Fibroblast of villous mesenchyme (primary cell): ENCODE measurements at regions not wholly inside any gene's neighbourhood (a gene's known extent, or its start where the extent isn't known, plus 50 kb on each side); places are given as distances from the start of the nearest gene placed in this dataset.

ENCODE experiments used
- DNase-seq: peaks from one replicate; pipeline ENCODE4 v3.0.0-alpha.2; 2010; ENCODE audit warnings: low read depth
- H3K4me3 ChIP-seq: 2 replicates; pipeline ENCODE4 v1.5.1; 2011; ENCODE audit warnings: low read depth, mild to moderate bottlenecking, low read length
- TF ChIP-seq, protein P1 (sequence below): IDR thresholded peaks from 2 replicates; pipeline ENCODE4 v1.5.1; 2012; ENCODE audit warnings: low read depth, mild to moderate bottlenecking, low read length; ENCODE audit not compliant: insufficient read depth

- TF ChIP-seq, protein P1, sequence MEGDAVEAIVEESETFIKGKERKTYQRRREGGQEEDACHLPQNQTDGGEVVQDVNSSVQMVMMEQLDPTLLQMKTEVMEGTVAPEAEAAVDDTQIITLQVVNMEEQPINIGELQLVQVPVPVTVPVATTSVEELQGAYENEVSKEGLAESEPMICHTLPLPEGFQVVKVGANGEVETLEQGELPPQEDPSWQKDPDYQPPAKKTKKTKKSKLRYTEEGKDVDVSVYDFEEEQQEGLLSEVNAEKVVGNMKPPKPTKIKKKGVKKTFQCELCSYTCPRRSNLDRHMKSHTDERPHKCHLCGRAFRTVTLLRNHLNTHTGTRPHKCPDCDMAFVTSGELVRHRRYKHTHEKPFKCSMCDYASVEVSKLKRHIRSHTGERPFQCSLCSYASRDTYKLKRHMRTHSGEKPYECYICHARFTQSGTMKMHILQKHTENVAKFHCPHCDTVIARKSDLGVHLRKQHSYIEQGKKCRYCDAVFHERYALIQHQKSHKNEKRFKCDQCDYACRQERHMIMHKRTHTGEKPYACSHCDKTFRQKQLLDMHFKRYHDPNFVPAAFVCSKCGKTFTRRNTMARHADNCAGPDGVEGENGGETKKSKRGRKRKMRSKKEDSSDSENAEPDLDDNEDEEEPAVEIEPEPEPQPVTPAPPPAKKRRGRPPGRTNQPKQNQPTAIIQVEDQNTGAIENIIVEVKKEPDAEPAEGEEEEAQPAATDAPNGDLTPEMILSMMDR: no peak
- no peak overlapping the region for H3K4me3 ChIP-seq
- no peak for DNase-seq
These were observed 77.6 kb upstream of the RTL6 start for GRCh38 chr22:44575381-44576268.

- DNase-seq: no peak
- TF ChIP-seq, protein P1: no peak
- no peak overlapping the region for H3K4me3 ChIP-seq
These were observed 76.8 kb upstream of the RTL6 start for GRCh38 chr22:44574640-44575380.

GRCh38 chr22:44574057-44574639, 76.1 kb upstream of the RTL6 start:
- TF ChIP-seq, protein P1: no peak
- H3K4me3 ChIP-seq: no peak overlapping the region
- peak; percentile 18 for DNase-seq

GRCh38 chr22:44573451-44573850, 75.4 kb upstream of the RTL6 start:
- no peak overlapping the region for H3K4me3 ChIP-seq
- TF ChIP-seq, protein P1: no peak
- no peak for DNase-seq

DNA sequence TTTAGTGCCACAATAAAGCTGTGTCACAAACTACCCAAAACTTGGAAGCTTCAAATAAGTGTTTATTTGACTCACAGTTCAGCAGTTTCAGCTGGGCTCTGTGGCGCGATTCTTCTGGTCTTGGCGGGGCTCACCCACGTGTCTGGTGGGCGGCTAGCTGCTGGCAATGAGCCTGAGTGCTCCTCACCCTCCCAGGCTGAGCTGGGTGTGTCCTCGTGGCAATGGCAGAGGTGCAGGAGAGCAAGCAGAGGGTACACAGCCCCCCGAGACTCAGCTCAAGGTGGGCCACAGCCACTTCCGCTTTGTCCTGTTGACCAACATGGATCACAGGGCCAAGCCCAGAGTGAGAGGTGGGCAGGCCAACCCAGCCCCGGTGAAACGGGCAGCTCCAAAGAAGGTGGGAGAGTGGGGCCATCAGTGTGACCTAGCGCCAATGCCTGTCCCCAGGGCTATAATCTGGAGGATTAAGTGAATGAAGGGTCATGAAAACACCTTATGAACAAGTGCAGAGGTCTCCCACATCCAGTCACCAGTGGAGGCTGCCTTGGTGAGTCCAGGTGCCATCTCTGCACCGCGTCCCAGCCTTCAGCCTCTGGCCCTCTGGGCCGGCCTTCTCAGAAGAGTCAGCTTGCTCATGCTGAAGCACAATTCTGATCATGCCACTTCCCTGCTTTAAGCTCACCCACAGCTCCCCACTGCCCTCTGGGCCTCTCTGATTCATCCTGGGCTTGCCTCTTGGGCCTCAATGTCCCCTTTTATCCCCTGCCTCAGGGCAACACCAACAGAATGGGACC, 74.6 kb upstream of the RTL6 start:
- TF ChIP-seq, protein P1: no peak

More for the DNA sequence above, 74.6 kb upstream of the RTL6 start:
- DNase-seq: no peak
- H3K4me3 ChIP-seq: no peak overlapping the region
